Activated CD8-positive, alpha-beta T cell treated with anti-CD3 and anti-CD28 coated beads for 36 hours (primary cell): ENCODE measurements at regions not wholly inside any gene's neighbourhood (a gene's known extent, or its start where the extent isn't known, plus 50 kb on each side); places are given as distances from the start of the nearest gene placed in this dataset.

Experiments
- ATAC-seq: fragments of 200-7000 bp; cut with Tn5 transposase; one replicate; pipeline ENCODE4 v1.10.0; 2021; ENCODE audit warnings: mild to moderate bottlenecking, moderate library complexity
- CTCF ChIA-PET: fragments of 350-600 bp; sonication (Branson Sonifier 250); formaldehyde crosslinking; loops from one replicate; lab custom pipeline; 2021; ENCODE audit warnings: antibody characterized with exemption; lab: Charles Lee
- POLR2A ChIA-PET: fragments of 350-600 bp; sonication (Branson Sonifier 250); formaldehyde crosslinking; loops from one replicate; lab custom pipeline; 2021; ENCODE audit warnings: antibody characterized with exemption; lab: Charles Lee
- DNase-seq: peaks from one replicate; pipeline ENCODE4 v3.0.0-alpha.2; 2020
- H3K27ac Mint-ChIP-seq: one replicate; pipeline ENCODE4 v1.8.0; 2021; ENCODE audit warnings: mild to moderate bottlenecking, mixed read lengths
- H3K27me3 Mint-ChIP-seq: one replicate; pipeline ENCODE4 v1.8.0; 2021; ENCODE audit warnings: mixed read lengths
- H3K36me3 Mint-ChIP-seq: one replicate; pipeline ENCODE4 v1.8.0; 2021; ENCODE audit warnings: low read depth, mixed read lengths
- H3K4me1 Mint-ChIP-seq: one replicate; pipeline ENCODE4 v1.8.0; 2021; ENCODE audit warnings: low read depth, mixed read lengths
- H3K4me3 Mint-ChIP-seq: one replicate; pipeline ENCODE4 v1.8.0; 2021; ENCODE audit warnings: mild to moderate bottlenecking, moderate library complexity, mixed read lengths
- H3K9me3 Mint-ChIP-seq: one replicate; pipeline ENCODE4 v1.8.0; 2021; ENCODE audit warnings: mixed read lengths
- intact Hi-C: fragments of 100-400 bp; cut with micrococcal nuclease; formaldehyde crosslinking; loops from one replicate; pipeline ENCODE4 v1.10.0; 2022
- TF ChIP-seq, protein P1 (sequence below): fragments of 200-600 bp; IDR thresholded peaks from one replicate; pipeline ENCODE4 v1.8.0; 2022; ENCODE audit warnings: antibody characterized with exemption, mild to moderate bottlenecking

DNA sequence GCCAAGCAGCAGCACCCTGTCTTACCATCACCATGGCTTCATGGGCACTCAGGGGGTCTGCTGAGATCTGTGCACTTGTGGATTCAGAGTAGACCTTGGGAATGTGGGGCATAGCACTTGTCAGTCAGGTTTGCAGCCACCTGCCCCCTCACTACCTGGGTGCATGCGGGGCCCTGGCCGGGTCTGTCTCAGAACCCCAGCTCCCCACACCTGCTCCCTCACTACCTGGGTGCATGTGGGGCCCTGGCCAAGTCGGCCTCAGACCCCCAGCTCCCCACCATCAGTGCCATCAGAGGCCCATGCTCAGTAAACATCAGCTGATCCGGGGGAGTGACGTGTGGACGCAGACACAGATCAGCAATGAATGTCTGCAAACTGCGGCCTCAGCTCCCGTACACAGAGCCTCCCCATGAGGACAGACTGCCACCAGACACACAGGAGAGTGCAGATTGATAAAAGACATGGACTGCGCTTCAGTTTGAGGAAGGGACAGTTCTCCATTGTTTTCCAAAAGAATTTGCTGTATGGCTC, 205.1 kb downstream of the GLI2 start:
- Mint-ChIP-seq H3K4me1 (no peaks in the 10 kb centered on the region), H3K36me3 (no peaks in the 10 kb centered on the region), H3K27me3 (no peaks in the 10 kb centered on the region), H3K27ac (no peak overlapping the region), H3K9me3 (no peaks in the 10 kb centered on the region), H3K4me3 (no peak overlapping the region)
- no peak for ATAC-seq
- intact Hi-C loops: no loop called here
- ChIA-PET POLR2A (no interaction called here), CTCF (no interaction called here)
- no peak for DNase-seq
- TF ChIP-seq, protein P1, sequence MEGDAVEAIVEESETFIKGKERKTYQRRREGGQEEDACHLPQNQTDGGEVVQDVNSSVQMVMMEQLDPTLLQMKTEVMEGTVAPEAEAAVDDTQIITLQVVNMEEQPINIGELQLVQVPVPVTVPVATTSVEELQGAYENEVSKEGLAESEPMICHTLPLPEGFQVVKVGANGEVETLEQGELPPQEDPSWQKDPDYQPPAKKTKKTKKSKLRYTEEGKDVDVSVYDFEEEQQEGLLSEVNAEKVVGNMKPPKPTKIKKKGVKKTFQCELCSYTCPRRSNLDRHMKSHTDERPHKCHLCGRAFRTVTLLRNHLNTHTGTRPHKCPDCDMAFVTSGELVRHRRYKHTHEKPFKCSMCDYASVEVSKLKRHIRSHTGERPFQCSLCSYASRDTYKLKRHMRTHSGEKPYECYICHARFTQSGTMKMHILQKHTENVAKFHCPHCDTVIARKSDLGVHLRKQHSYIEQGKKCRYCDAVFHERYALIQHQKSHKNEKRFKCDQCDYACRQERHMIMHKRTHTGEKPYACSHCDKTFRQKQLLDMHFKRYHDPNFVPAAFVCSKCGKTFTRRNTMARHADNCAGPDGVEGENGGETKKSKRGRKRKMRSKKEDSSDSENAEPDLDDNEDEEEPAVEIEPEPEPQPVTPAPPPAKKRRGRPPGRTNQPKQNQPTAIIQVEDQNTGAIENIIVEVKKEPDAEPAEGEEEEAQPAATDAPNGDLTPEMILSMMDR: no peak

DNA sequence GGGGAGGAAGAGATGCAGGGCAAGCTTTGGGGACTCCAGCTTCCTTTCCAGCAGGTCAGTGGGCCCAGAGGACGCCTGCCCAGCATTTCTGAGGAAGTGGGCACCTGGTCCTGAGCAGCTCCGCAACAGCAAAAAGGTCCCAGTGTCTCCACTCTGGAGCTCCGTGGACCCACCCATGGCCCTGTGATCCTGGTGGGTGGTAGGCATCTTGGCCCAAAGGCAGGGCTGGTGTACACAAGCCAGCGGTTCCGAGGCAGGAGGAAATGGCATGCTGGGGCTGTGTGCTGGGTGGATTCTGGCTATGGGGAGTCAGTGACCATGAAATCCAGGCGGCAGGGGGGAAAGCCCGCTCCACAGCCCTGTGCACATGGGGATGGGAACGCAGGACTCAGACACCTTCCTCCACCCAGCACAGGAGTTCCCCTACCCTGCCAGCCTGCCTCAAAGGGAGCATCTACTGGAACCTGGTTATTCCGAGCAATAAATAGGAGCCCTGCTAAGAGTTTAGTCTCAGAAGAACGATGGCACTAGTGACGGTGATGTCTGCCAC, 206.0 kb downstream of the GLI2 start:
- Mint-ChIP-seq H3K9me3 (no peaks in the 10 kb centered on the region), H3K36me3 (no peaks in the 10 kb centered on the region), H3K4me1 (no peaks in the 10 kb centered on the region), H3K4me3 (no peak overlapping the region), H3K27ac (no peak overlapping the region), H3K27me3 (no peaks in the 10 kb centered on the region)
- DNase-seq (no peak), ATAC-seq (no peak)
- CTCF ChIA-PET: no interaction called here
- POLR2A ChIA-PET: no interaction called here
- TF ChIP-seq, protein P1: no peak
- intact Hi-C loops: no loop called here

DNA sequence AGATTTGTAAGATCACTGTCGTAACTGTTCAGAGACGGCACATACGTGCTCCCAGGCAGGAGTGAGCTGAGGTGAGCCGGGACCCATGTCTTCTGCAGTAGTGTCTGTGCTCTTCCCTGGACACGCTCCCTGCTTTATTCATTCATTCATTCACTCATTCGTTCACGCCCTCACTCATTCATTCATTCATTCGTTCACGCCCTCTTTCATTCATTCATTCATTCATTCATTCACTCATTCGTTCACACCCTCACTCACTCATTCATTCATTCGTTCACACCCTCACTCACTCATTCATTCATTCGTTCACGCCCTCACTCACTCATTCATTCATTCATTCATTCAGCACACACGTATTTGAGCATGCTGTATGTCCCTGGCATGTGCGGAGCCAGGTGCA, 207.0 kb downstream of the GLI2 start:
- CTCF ChIA-PET: no interaction called here
- Mint-ChIP-seq H3K27ac (no peak overlapping the region), H3K4me3 (no peak overlapping the region), H3K4me1 (no peaks in the 10 kb centered on the region), H3K36me3 (no peaks in the 10 kb centered on the region), H3K27me3 (no peaks in the 10 kb centered on the region), H3K9me3 (no peaks in the 10 kb centered on the region)
- intact Hi-C loops: no loop called here
- TF ChIP-seq, protein P1: no peak
- ATAC-seq: no peak
- POLR2A ChIA-PET: no interaction called here
- no peak for DNase-seq

DNA sequence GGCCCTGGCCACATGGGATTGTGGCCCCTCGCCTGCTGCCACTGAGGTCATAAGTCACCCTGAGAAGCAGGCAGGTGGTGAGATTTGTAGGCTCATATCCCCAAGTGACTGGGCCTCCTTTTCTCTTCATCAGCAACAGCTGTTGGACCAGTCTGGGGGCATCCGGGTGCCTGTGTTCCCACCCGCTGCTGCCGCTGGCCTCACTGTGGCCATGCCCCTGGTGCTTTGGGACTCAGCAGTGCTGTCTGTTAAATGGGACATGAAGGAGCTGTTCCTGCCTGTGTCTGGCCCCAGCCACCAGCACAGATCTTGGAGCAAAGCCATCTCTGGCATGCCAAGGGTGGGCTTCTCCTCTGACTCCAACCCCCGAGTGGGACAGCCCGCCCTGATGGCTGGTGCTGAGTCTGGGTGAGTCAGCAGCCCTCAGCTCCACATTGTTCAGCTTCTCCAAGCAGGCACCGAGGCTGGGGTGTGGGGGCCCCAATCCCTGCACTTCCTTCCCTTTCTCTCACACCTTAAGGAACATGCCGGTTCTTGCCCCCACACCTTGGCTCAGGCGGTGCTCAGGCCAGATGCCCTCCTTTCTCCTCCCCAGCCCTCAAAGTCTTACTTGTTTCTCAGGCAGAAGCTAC, 207.9 kb downstream of the GLI2 start:
- TF ChIP-seq, protein P1: no peak
- Mint-ChIP-seq H3K27ac (no peak overlapping the region), H3K4me1 (no peaks in the 10 kb centered on the region), H3K9me3 (no peaks in the 10 kb centered on the region), H3K27me3 (no peaks in the 10 kb centered on the region), H3K4me3 (no peak overlapping the region), H3K36me3 (no peaks in the 10 kb centered on the region)
- ATAC-seq (no peak), DNase-seq (no peak)
- CTCF ChIA-PET: no interaction called here
- POLR2A ChIA-PET: no interaction called here
- intact Hi-C loops: no loop called here

DNA sequence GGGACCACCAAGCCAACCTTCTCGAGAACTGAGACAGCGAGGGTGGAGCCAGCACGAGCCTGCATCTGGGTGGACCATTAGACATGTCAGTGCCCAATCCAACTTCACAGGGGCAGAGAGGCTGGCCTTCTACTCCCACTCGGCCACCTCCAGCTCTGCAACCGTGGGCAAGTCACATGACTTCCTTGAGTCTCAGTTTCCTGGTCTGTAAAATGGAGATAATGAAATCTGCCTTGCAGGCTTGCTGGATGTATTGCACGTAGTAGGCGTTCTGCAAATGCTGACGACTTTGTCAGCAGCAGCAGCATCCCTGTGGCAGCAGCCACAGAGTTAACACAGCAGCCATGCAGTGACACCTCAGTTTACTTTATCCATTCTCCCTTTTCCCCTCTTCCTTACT, 208.9 kb downstream of the GLI2 start:
- ChIA-PET POLR2A (no interaction called here), CTCF (no interaction called here)
- TF ChIP-seq, protein P1: no peak

More for the DNA sequence above, 208.9 kb downstream of the GLI2 start:
- H3K4me1 Mint-ChIP-seq: no peaks in the 10 kb centered on the region
- DNase-seq (no peak), ATAC-seq (no peak)
- H3K27me3 Mint-ChIP-seq: no peaks in the 10 kb centered on the region
- H3K9me3 Mint-ChIP-seq: no peaks in the 10 kb centered on the region
- no peaks in the 10 kb centered on the region for H3K36me3 Mint-ChIP-seq
- no peak overlapping the region for H3K4me3 Mint-ChIP-seq
- intact Hi-C loops: no loop called here
- H3K27ac Mint-ChIP-seq: no peak overlapping the region
